Esophagus muscularis mucosa (tissue), 4 donors: ENCODE measurements at regions not wholly inside any gene's neighbourhood (a gene's known extent, or its start where the extent isn't known, plus 50 kb on each side); places are given as distances from the start of the nearest gene placed in this dataset.

Experiments used
- DNase-seq: peaks from one replicate; pipeline ENCODE4 v3.0.0-alpha.2; 2017; ENCODE audit errors: extremely low spot score
- H3K27ac ChIP-seq, 4 donors: fragments of 200-600 bp; sonication (generic); replicated peaks in 1 of 4; 1 replicate in 3 of 4; 2 replicates in 1 of 4; pipeline ENCODE4 v1.5.1; 2016 to 2019; ENCODE audit warnings: mild to moderate bottlenecking in 1 of 4
- H3K27me3 ChIP-seq, 4 donors: fragments of 200-600 bp; sonication (generic); one replicate each; pipeline versions ENCODE4 v1.5.1 to v1.6.0; 2016 to 2019
- H3K36me3 ChIP-seq, 4 donors: fragments of 200-600 bp; sonication (generic); one replicate each; pipeline ENCODE4 v1.5.1; 2016 to 2019
- H3K4me1 ChIP-seq, 4 donors: fragments of 200-600 bp; sonication (generic); one replicate each; pipeline ENCODE4 v1.5.1; 2016 to 2019
- H3K4me3 ChIP-seq, 4 donors: fragments of 200-600 bp; sonication (generic); 1 replicate in 2 of 4; 2 replicates in 2 of 4; pipeline ENCODE4 v1.5.1; 2016 to 2019; ENCODE audit warnings: mild to moderate bottlenecking in 4 of 4, moderate library complexity in 1 of 4
- H3K9me3 ChIP-seq, 4 donors: fragments of 200-600 bp; sonication (generic); 1 replicate in 3 of 4; 2 replicates in 1 of 4; pipeline ENCODE4 v1.5.1; 2016 to 2019
- EP300 ChIP-seq: sonication (generic); formaldehyde crosslinking; IDR thresholded peaks from one replicate; pipeline ENCODE4 v1.6.1; 2017; ENCODE audit warnings: antibody characterized with exemption
- POLR2A ChIP-seq: fragments of 450-650 bp; IDR thresholded peaks from one replicate; pipeline ENCODE4 v1.6.1; 2017; ENCODE audit warnings: antibody characterized with exemption, moderate library complexity, mild to moderate bottlenecking, low read depth
- POLR2AphosphoS5 ChIP-seq, 2 donors: sonication (generic); formaldehyde crosslinking; IDR thresholded peaks; one replicate each; pipeline ENCODE4 v1.6.1; 2017; ENCODE audit warnings: antibody characterized with exemption in 2 of 2
- WGBS: methylation state at CpG from one replicate; pipeline ENCODE4 v1.1.5; 2018; 5-methylcytosine and 5-hydroxymethylcytosine counted together
- intact Hi-C: fragments of 100-400 bp; cut with DNase I; formaldehyde crosslinking; loops from one replicate; pipeline ENCODE4 v1.15.1; 2023
- TF ChIP-seq, protein P1 (sequence below), 3 experiments: fragments of 200-600 bp in 2 of 3; fragments of 450-650 bp in 1 of 3; sonication (generic) in 2 of 3; IDR thresholded peaks; one replicate each; pipeline ENCODE4 v1.5.1; 2017 to 2019; ENCODE audit warnings: antibody characterized with exemption in 3 of 3, mild to moderate bottlenecking in 2 of 3, moderate library complexity in 1 of 3

DNA sequence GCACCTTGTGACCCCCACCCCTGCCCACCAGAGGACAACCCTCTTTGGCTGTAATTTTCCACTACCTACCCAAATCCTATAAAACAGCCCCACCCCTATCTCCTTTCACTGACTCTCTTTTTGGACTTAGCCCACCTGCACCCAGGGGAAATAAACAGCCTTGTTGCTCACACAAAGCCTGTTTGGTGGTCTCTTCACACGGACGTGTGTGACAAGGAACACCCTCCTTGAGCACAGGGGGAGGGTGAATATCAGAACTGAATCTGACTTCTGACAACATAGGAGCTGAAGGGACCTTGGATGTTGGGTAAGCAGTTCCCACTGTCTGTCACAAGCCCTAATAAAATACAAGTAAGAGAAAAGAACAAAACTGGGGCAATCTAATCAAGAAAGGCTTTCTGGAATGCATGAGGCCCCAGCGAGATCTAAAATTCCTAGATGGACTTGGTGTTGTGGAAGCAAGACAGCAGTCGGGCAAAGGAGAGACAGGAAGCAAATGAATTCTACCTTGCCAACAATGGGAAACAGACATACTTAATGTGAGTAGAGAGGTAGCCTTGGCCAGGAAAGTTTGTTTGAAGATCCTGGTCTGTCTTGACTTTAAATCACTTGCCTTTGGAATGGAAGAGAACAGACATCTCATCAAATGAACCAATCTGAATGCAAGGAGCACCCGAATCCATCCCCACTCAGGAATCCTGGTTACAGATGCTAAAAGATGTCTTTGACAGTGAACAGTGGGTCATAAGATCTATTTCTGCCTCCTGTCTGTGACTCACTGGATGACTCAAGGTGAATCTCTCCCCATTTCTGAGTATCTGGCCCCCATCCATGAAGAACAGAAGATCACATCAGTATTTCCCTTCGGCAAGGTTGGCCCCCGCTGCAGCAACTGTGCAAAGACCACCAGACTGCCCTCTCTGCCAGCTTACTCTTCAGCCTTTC is 53.3 kb downstream of the OLFML3 start:
- H3K27me3 ChIP-seq, result no peaks in the 10 kb centered on the region
- intact Hi-C loops, result no loop called here
- H3K36me3 ChIP-seq, result no peaks in the 10 kb centered on the region
- H3K4me3 ChIP-seq, result no peak overlapping the region
- TF ChIP-seq, protein P1, sequence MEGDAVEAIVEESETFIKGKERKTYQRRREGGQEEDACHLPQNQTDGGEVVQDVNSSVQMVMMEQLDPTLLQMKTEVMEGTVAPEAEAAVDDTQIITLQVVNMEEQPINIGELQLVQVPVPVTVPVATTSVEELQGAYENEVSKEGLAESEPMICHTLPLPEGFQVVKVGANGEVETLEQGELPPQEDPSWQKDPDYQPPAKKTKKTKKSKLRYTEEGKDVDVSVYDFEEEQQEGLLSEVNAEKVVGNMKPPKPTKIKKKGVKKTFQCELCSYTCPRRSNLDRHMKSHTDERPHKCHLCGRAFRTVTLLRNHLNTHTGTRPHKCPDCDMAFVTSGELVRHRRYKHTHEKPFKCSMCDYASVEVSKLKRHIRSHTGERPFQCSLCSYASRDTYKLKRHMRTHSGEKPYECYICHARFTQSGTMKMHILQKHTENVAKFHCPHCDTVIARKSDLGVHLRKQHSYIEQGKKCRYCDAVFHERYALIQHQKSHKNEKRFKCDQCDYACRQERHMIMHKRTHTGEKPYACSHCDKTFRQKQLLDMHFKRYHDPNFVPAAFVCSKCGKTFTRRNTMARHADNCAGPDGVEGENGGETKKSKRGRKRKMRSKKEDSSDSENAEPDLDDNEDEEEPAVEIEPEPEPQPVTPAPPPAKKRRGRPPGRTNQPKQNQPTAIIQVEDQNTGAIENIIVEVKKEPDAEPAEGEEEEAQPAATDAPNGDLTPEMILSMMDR (IDR thresholded peaks at IDR 0.05), result no peak
- TF ChIP-seq POLR2AphosphoS5 (IDR thresholded peaks at IDR 0.05) (no peak), POLR2A (no peak), EP300 (no peak)
- DNase-seq, result no peak
- no peak overlapping the region for H3K27ac ChIP-seq
- no peaks in the 10 kb centered on the region for H3K9me3 ChIP-seq
- 72% methylated on average over 7 of the region's 7 CpGs for WGBS
- H3K4me1 ChIP-seq, result peaks cover 0 to 6% (median 2%) of the 10 kb centered on the region in 4 donors

DNA sequence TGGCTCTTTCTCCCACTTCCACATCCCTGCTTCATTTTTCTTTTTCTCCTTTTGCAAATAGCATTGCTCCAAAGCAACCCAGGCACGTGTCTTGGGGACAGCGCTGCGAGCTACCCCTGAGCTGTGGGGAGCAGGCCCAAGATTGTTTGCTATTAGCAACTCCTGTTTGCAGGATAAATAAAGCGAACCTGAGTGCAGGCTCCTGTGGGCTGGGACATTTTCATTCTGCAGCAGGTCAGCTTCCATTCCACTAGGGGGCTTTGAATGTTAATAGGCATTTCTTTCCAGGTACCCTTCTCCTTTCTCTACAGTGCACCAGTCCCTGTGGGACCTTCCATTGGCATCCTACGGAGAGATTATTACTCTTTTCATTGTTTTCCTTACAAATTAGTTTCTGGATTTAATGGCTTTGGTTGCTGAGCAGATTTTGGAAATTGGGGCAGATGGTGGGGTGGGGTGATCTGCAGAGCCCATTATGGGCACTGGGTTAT is 54.0 kb downstream of the OLFML3 start:
- Histone ChIP-seq H3K9me3 (no peaks in the 10 kb centered on the region), H3K4me3 (no peak overlapping the region), H3K27me3 (no peaks in the 10 kb centered on the region), H3K27ac (no peak overlapping the region), H3K36me3 (no peaks in the 10 kb centered on the region), H3K4me1 (peaks cover 0 to 6% (median 2%) of the 10 kb centered on the region in 4 donors)
- intact Hi-C loops, result no loop called here
- TF ChIP-seq EP300, result no peak
- TF ChIP-seq POLR2AphosphoS5 (IDR thresholded peaks at IDR 0.05), result no peak
- TF ChIP-seq, protein P1 (IDR thresholded peaks at IDR 0.05), result peak in 2 of 3 experiments; percentile 18 to 42
- no peak for DNase-seq
- 42% methylated on average over 5 of the region's 5 CpGs for WGBS

DNA sequence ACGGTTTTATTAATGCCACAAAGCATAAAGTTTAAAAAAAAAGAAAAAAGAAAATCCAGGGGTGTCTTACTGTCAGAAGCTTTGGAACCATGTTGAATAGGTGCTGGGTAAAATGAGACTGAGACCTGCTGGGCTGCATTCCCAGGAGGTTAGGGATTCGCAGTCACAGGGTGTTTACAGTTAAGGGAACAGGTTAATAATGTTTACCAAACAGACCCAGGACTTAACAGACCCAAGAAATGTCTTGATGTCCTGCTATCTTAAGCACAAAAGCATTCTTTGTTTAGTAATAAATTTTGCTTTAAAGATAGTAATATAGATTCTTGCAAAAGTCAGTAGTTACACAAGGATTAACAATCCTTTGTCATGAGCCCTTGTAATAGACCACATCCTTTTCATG is 54.7 kb downstream of the OLFML3 start:
- TF ChIP-seq POLR2A, result no peak
- no peak for TF ChIP-seq EP300
- TF ChIP-seq POLR2AphosphoS5 (IDR thresholded peaks at IDR 0.05), result no peak
- TF ChIP-seq, protein P1 (IDR thresholded peaks at IDR 0.05), result no peak
- H3K4me1 ChIP-seq, result peaks cover 0 to 6% (median 2%) of the 10 kb centered on the region in 4 donors
- intact Hi-C loops, result no loop called here
- 59% methylated on average over 2 of the region's 2 CpGs for WGBS
- no peaks in the 10 kb centered on the region for H3K9me3 ChIP-seq
- no peak for DNase-seq
- no peaks in the 10 kb centered on the region for H3K36me3 ChIP-seq
- no peak overlapping the region for H3K4me3 ChIP-seq
- no peak overlapping the region for H3K27ac ChIP-seq
- no peaks in the 10 kb centered on the region for H3K27me3 ChIP-seq

DNA sequence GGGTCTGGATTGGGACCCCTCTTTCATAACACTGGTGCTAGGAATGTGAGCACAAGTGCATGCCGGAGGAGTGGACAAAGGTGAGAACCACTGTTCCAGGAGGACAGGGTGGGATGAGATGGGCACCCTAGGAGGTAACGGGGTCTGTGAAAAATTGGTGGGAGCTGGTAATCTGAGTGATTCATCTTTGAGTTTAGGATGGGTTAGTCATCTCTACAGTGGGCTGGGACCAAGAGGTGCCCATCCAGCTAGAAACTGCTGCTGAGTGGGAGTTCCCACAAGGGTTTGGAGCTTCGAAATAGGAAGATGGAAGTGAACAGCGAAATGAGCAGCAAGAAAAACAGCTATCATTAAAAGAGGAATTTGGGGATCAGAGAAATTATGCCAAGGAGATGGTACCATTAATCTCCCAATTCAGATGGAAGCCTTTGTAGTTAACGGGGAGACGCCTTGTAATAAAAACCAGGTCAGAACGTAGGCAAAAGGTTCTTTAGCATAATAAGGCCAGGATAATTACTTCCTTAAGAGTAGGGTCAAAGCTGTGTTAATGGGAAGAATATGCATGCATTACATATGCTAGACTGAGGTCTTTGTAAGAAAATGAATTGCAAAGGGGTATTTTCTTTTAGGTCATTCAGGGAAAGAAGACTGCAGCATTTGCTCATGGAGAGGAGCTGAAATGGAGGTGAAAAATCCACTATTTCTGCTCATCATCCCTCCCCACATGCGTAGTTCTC is 55.5 kb downstream of the OLFML3 start:
- TF ChIP-seq POLR2A (no peak), EP300 (no peak), POLR2AphosphoS5 (IDR thresholded peaks at IDR 0.05) (no peak)
- TF ChIP-seq, protein P1 (IDR thresholded peaks at IDR 0.05), result no peak
- no peak for DNase-seq
- intact Hi-C loops, result no loop called here
- WGBS, result 70% methylated on average over 8 of the region's 8 CpGs
- Histone ChIP-seq H3K9me3 (no peaks in the 10 kb centered on the region), H3K4me1 (peaks cover 0 to 6% (median 2%) of the 10 kb centered on the region in 4 donors), H3K4me3 (no peak overlapping the region), H3K27me3 (no peaks in the 10 kb centered on the region), H3K36me3 (no peaks in the 10 kb centered on the region), H3K27ac (no peak overlapping the region)
